GM19395 (cell line): ENCODE measurements at regions not wholly inside any gene's neighbourhood (a gene's known extent, or its start where the extent isn't known, plus 50 kb on each side); places are given as distances from the start of the nearest gene placed in this dataset.

ENCODE experiments used
- ATAC-seq: cut with Tn5 transposase; IDR thresholded peaks from one replicate; pipeline ENCODE4 v1.9.1; 2021; ENCODE audit warnings: mild to moderate bottlenecking, moderate library complexity; ENCODE audit not compliant: unreplicated experiment

DNA sequence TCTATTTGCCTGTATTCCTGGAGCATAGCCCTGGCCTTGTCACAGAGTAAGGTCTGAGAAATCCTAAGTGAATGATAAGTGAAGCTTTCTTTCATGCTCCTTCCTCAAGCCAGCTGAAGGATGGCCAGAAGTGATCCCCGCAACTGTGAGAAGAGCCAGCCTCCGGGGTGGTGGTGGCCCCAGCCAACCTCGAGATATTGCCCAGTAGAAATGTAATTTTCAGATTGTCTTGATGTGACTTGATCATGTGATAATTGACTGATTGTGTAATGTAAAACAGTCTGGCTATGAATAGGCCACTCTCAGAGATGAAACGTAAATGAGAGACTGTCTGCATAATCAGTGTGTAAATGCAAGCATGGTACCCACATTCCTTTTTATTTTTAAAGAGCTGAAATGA, 242.4 kb upstream of the CAMK1G start:
- no peak for ATAC-seq

GRCh38 chr1:209341673-209342420, 241.7 kb upstream of the CAMK1G start:
- no peak for ATAC-seq

GRCh38 chr1:209342441-209343175, 240.9 kb upstream of the CAMK1G start:
- ATAC-seq: no peak

- ATAC-seq: no peak
Measured at GRCh38 chr1:209343511-209343910, 240.0 kb upstream of the CAMK1G start.

- no peak for ATAC-seq
Measured at GRCh38 chr1:209344156-209344555, 239.4 kb upstream of the CAMK1G start.

DNA sequence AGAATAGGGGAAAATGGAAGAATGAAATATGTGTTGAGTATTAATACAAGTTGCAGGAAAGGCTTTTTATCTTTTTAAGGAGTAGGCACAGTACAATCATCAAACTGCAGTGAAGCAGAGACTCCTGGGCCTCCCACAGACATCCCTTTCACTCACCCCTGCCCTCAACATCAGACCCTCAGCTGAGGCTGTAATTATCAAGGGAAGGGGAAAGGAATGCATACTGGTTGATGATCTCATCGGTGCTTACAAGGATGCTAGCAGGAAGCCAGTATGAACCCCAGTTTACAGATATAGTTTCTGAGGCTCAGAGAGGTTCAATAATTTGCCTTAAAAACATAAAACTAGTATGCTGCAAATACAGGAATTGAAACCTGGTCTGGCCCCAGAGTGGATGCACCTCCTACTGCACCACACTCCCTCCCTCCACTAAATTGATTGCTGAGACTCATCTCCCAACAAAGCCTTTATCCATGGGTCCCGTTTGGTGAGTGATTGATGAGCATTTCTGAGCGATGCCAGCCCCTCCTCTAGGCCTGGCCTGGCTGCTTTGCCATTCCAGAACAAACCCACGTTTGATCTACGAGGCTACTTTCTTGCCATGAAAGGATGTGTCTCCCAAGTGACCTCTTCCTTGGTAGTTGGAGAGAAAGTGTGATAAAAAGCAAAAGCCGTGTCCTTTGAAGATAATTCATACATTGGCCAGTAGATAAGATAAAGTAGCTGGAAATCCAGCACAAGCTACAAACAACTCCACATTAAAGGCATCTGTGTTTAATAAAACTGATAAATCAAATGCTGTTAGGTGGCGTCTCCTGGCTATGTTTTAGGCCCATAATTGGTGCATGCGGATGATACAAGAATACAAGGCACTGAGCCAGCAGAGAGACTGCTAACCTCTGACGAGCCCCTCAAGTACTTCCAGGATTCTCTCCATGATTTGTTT, 233.9 kb upstream of the CAMK1G start:
- no peak for ATAC-seq

DNA sequence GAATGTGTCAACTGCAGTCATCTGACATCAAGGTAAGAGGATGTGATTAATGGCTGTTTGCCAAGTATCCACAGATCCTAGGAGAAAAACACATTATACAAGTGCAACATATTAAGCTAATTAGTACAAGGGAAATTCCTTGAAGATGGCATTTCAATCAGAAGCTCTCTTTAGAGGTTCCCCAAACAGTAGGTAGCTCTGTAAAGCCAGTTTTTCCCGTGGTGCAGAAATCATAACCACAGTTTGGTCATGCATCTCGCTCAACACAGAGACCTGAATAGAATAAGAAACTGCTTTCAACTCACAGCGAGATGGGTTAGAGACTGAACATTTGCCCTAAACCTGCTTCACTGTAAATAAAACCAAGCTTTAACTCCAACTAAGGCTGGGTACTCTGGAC, 230.5 kb upstream of the CAMK1G start:
- ATAC-seq: no peak

DNA sequence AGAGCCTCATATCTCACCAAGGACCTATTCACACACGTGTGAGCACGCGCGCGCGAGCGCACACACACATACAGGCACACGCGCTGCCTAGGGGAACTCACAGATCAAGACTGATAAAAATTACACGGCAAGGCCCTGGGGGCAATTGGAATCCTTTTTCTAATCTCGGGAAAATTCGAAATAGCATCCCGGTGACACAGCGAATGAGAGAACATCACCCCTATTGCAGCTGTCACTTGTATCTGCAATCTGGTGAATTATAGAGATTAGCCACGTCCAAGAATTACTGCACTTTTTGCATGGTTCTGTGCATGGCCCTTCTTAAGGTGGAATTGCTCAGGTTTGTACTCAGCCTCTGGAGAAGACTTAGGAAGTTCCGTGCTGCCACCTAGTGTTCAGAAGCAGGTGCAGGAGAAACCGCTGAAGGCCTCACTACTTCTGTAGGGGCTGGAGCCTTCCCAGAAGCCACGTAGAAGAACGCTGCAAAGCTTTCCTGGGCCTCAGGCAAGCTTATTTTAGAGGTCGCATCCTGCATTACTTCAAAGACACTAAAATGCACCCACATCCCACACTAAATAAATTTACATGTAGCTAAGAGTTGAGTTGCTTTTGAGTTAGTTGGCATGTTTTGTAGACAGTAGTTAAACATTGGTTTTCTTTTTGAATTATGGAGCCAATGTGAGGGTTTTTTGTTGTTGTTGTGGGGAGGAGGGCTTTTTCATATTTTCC, 229.2 kb upstream of the CAMK1G start:
- peak; percentile 93 for ATAC-seq

DNA sequence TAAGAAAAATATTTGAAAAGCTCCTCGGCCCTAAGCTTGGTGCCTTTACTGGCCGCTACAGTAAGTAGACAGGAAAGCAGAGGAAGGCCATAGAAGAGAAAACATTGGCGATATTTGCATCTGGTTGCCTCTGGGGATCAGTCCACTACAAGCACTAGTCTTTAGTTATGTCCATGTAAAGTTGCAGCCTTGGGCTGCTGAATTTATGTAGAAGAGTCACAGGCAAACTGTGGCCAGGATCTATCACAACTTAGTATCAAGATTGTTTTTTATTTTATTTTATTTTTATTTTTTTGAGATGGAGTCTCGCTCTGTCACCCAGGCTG, 228.7 kb upstream of the CAMK1G start:
- no peak for ATAC-seq

- ATAC-seq: no peak
Measured at GRCh38 chr1:209355415-209355814, 228.1 kb upstream of the CAMK1G start.

DNA sequence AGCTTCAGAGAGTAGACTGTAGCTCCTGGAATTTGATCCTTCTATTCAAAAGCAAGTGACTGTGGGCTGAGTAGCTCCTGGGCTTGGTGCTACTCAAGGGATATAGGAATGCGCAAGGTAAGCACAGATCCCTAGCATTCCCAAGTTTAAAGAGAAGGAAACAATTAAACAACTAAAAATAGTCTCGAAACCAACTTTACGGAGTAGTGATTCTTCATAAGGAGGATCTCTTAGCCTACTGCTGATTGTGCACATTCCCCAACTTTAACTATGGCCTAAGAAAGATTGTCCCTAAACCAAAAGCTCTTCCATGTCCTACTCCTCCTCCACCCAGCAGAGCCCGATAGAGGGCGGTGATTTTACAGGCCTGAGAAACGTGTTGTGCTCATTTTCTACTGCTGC, 226.5 kb upstream of the CAMK1G start:
- ATAC-seq: no peak

GRCh38 chr1:209363112-209363511, 220.4 kb upstream of the CAMK1G start:
- no peak for ATAC-seq

DNA sequence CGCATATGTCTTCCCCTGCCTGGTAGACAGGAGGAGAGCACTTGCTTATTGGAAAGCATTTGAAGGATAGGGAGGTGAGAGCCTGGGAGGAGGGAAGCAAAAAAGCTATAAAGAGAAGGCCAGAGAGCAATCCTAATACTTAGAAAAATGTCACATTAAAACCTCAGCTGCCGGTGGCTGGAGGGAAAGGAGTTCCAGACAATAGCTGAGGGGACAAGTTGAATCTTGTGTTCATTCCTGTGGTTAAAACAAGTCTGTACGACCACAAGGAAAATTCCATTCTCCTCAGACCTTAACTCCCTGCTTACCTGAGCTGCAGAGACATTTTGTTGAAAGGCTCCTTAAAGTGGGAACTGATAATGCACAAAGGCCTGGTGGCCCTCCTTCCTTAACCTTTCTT, 218.8 kb upstream of the CAMK1G start:
- ATAC-seq: no peak

DNA sequence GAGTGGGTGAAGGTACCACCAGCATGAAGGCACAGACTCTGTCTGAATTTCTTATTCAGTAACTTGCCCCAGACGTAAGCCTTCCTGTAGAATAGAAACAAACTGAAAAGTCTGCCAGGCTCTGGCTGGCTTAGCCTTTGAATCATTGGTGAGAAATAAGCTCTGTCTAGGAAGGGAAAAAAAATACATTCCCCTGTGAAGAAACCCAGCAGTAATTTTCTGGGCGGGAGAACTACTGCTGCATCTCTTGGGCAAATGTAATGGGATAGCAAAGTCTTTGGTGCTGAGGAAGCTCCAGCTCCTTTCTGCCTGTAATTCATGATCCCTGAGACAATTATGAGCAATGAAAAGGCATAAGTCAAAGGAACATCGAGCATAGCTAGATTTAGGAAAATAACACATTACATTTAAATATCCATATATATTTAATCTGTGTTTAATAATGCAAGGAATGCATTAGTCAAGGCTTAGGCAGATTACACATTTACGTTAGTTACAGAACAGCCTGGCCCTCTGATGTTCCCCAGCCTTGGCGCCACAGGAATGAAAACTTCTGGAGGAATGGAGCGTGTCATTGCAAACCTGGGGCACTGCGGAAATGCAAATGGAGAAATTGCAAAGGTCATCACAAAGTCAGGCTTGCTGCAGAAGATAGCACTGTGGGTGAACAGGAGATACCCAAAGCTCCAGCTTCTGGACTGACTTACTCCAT, 216.3 kb upstream of the CAMK1G start:
- ATAC-seq: no peak

DNA sequence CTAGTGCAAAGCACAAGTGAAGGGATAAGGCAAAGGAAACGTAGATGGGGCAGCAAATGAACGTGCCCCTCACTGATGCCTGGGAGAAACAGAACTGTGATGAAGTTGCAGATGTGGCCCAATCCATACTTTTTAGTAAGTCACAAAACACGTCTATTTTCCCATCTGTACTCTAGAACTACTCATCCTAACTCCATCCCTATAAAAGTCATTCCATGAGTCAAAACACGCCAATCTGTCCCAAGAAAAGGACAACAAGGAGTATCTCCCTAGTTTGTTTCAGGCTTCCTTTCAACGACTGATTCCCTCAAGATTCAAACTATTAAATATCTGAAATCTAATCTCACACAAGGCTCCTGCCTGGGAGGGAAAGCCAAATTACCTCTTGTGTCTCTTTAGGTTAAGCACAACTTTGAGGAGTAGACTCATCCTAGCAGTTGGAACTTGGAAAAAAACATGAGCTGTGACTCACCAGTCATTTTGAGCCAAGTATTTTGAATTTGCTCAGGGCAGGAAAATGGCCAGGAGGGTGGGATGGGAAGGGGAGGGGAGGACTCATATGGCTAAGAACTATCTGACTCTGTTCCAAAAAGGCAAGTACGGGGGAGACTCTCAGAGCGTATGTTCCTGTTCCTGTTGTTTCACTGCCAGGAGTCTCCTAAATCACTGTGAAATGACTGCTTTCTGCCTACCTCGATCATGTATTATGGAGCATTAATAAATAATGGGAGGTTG, 214.5 kb upstream of the CAMK1G start:
- no peak for ATAC-seq

GRCh38 chr1:209370241-209370995, 213.1 kb upstream of the CAMK1G start:
- ATAC-seq: no peak

DNA sequence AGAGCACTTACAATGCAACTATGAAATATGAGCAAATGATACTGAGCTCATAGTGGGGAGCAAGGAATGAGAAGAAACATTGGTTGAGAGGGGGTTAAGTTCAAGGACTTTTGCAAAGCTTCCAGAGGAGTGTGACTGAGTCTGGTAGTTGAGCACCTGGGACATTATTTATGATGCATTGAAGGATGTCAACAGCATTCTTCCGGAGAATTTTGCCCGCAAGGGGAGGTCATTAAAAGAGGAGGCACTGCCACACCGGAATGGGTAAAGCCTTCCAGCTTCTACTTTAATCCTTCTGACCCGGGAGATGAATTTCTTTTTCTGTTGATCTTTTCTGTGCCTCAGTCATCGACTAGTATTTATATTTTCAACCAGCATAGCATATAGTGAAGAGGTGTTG, 208.4 kb upstream of the CAMK1G start:
- ATAC-seq: no peak

DNA sequence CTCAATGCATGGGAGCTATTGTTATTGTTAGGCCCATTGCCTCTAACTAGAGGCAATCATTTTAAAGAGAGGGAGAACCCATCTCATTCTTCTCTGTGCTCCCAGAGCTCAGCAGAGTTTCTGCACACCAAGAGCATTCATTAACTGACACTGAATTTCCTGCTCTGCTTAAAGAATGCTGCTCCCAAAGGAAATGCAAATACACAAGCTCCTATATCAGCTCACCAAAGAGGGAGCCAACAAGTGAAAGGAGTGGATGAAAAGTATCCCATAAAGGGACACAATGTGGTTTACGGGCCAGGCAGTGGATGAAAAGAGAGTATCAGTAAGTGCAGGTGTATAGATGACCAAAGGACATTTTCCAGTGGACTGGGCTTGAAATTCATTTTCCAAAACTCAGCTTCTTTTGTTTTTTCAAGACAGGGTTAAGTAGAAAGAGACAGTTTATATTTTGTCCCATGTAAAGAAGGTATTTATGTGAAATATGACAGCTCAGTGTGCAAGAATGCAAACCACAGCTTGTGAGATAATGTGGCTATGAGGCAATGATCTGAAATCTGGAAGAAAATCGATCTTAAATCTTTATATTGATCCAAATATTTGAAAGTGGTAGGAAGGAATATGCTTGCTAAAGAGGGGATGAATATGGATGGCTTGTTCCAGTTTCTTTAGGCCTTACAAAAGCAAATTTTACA, 207.7 kb upstream of the CAMK1G start:
- no peak for ATAC-seq
